GM12891 (cell line): ENCODE measurements at regions not wholly inside any gene's neighbourhood (a gene's known extent, or its start where the extent isn't known, plus 50 kb on each side); places are given as distances from the start of the nearest gene placed in this dataset.
"Not testable (repeated sequence)": the region's sequence is repeated elsewhere in the genome, so short reads cannot be mapped to it uniquely, and the experiment has no call there.

Experiments used
- DNase-seq: peaks from one replicate; pipeline ENCODE4 v3.0.0; 2011; ENCODE audit warnings: low spot score; ENCODE audit not compliant: insufficient read length
- FAIRE-seq: peaks from 2 replicates; lab custom pipeline; 2011; peaks lifted over from hg19 to GRCh38; lab: Jason Lieb, UNC
- PAX5 ChIP-seq: IDR thresholded peaks from 2 replicates; pipeline ENCODE4 v1.6.1; 2011; ENCODE audit warnings: low read length, moderate library complexity, mild to moderate bottlenecking; ENCODE audit not compliant: insufficient read depth, severe bottlenecking
- POLR2A ChIP-seq: IDR thresholded peaks from 2 replicates; pipeline ENCODE4 v1.6.1; 2011; ENCODE audit warnings: low read depth, low read length, control low read depth
- POLR2AphosphoS5 ChIP-seq: IDR thresholded peaks from 2 replicates; pipeline ENCODE4 v1.6.1; 2011; ENCODE audit warnings: low read depth, low read length, control low read depth
- POU2F2 ChIP-seq: IDR thresholded peaks from 2 replicates; pipeline ENCODE4 v1.6.1; 2011; ENCODE audit warnings: low read depth, mild to moderate bottlenecking, control low read depth, low read length, moderate library complexity
- SPI1 ChIP-seq: IDR thresholded peaks from 2 replicates; pipeline ENCODE4 v1.6.1; 2011; ENCODE audit warnings: low read depth, low read length, control low read depth
- TAF1 ChIP-seq: IDR thresholded peaks from 2 replicates; pipeline ENCODE4 v1.6.1; 2011; ENCODE audit warnings: low read depth, low read length, control low read depth

DNA sequence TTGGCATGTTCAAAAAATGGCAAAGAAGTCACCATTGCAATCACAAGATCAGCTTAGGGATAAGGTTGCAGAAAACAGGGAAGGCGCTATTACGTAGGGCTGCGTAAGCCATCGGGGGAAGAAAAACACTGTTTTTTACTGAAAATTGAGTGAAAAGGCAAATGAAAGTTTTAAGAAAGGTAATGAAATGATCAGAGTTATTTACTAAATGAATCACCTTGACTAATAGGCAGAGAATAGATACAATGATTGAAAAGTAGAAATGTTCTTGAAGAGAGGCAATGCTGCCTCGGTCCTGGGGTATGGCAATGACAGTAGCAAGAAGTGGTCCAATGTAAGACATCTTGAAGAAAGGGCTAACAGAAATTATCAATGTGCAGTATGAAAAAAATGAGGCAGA, 1227.8 kb upstream of the ZEB2 start:
- DNase-seq, result no peak
- no peak for FAIRE-seq
- TF ChIP-seq TAF1 (no peak), POU2F2 (no peak), SPI1 (no peak), POLR2AphosphoS5 (no peak), POLR2A (no peak), PAX5 (no peak)

DNA sequence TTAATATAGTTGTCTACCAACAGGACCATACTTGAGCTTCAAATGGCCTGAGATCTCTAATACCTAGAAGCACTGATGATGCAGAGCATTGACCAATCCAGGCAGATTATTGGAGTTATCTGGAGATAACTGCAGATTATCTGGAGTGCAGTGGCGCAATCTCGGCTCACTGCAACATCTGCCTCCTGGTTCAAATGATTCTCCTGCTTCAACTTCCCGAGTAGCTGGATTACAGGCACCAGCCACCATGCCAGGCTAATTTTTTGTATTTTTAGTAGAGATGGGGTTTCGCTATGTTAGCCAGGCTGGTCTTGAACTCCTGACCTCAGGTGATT, 1225.4 kb upstream of the ZEB2 start:
- peak; percentile 33 for FAIRE-seq
- DNase-seq, result not testable (repeated sequence)

DNA sequence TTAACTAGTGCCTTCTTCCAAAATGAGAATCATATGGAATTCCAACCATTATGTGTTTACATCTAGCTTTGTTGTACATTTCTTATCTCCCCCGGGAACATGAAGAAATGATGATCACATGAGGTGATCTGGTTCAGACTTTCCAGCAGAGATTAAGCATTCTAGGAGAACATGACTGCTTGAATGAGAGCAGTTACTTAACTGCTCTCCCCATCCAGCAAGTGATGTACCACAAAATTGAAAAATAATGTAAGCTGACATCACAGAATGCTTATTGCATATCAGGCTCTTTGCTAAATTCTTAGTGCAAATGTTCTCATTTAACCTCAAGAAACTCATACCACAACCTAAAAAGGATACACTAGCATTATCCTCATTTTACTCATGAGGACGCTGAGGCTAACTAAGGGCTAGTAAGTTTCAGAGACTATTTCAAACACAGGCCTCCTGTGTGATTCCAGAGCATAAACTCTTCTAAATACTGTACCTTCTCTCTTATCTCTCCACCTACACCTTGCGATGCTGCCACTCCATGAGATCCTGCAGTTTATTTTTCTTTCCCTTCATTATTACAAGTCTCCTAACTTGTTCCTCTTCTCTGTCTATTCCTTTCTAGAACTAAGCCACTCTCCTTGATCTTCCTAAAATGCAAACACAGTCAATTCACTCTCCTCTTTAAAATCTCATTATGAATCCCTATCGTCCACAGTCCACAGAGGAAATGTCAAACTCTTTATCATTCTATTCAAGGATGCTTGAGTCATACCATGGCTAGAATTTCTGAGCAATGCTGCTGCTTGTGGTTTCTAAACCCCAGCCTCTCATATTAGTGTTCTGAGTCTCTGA, 1224.8 kb upstream of the ZEB2 start:
- no peak for DNase-seq
- no peak for TF ChIP-seq TAF1
- no peak for TF ChIP-seq POU2F2
- no peak for TF ChIP-seq SPI1
- no peak for TF ChIP-seq POLR2AphosphoS5
- TF ChIP-seq PAX5, result no peak
- TF ChIP-seq POLR2A, result no peak
- peak; percentile 48 for FAIRE-seq

DNA sequence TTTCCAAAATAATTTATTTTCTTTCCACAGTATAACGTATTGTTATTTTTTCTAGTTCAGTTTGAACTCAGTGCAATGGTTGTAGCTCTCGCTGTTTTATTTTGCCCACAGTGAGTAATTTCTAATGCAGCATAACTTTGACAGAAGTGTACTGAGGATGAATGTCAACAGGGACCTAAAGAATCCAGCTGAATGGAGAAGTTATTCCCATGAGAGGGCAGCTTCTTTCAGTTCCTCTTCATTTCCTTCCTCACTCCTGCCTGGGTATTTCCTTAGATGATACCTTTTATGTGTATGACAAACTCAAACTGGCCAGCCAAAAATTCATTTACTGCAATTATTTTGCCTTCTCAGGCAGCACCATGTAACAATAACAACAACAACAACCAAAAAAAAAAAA, 1223.1 kb upstream of the ZEB2 start:
- DNase-seq (no peak), FAIRE-seq (peak; percentile 55)

DNA sequence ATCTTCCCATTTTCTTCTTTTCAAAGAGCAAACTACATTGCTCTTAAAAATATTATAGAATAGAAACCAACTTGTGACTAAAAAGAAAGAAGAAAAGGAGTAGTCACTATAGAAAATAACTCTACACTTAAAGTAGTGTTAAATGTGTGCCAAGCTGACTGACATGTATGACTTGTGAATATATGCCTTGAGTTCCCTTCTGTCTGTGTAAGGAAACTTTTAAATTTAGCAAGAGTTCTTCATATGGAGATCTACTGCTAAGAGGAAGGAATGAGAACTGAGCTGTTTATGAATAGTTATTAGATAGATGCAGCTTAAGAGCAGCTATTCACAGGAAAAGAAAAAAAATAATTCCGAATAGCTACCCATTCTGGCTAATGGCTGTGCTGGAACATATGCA, 1221.7 kb upstream of the ZEB2 start:
- DNase-seq (no peak), FAIRE-seq (no peak)
- TF ChIP-seq POLR2AphosphoS5, result no peak
- no peak for TF ChIP-seq SPI1
- TF ChIP-seq POU2F2, result no peak
- no peak for TF ChIP-seq PAX5
- TF ChIP-seq TAF1, result no peak
- no peak for TF ChIP-seq POLR2A

More for the DNA sequence above, 1223.1 kb upstream of the ZEB2 start:
- TF ChIP-seq PAX5 (no peak), TAF1 (no peak), POLR2A (no peak), SPI1 (peak; percentile 77), POLR2AphosphoS5 (no peak), POU2F2 (no peak)

DNA sequence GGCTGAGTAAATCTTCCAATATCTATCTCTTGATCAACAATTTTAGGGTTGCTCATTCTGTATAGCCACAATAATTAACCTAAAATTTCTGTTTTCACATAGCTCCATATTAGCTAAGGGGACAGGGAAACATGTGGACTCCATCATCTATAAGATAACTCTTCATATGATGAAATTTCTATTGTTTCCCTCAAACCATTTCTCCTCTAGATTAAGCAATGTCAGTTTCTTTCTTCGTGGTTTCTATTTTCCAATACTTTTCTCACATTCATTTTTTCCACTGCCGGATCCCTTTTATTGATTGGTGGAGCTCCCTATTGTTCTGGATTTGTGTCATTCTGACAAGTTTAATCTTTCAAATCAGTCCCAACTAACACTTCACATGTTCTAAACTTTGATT, 1221.3 kb upstream of the ZEB2 start:
- TF ChIP-seq TAF1 (no peak), SPI1 (no peak), POLR2A (no peak), POLR2AphosphoS5 (no peak), PAX5 (no peak), POU2F2 (no peak)
- no peak for FAIRE-seq
- DNase-seq, result no peak

DNA sequence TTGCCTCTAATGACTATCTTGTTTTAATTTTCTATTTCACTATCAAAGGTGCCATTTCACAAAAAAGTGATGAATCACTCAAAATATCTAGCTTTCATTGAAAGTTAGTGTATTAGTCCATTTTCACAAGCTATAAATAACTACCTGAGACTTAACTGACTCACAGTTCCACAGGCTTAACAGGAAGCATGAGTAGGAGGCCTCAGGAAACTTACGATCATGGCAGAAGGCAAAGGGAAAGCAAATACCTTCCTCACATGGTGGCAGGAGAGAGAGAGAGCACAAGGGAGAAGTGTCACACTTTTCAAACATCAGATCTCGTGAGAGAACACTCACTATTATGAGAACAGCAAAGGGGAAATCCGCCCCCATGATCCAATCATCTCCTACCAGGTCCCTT, 1220.4 kb upstream of the ZEB2 start:
- DNase-seq (no peak), FAIRE-seq (no peak)
- TF ChIP-seq PAX5, result no peak
- no peak for TF ChIP-seq TAF1
- no peak for TF ChIP-seq POU2F2
- no peak for TF ChIP-seq POLR2A
- TF ChIP-seq POLR2AphosphoS5, result no peak
- no peak for TF ChIP-seq SPI1

DNA sequence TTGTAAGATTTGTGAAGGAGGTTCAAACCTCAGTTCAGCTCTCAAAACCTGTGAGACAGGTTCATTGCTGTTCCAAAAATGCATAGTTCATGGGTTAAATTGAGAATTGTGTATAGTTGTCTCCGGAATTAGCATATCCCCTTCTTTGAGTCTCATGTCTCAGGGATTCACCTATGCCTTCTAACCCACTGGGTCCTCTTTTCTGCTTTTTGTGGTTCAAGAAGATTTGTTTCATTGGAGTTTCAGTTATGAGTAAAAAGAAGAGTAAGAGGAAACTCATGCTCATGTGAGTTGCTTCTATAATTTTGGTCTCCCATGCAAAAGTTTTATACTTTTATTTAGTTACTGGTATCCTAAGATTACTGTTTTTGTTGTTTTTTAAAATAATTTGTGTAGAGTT, 1219.8 kb upstream of the ZEB2 start:
- no peak for TF ChIP-seq POLR2AphosphoS5
- no peak for TF ChIP-seq SPI1
- DNase-seq (no peak), FAIRE-seq (peak; percentile 76)

DNA sequence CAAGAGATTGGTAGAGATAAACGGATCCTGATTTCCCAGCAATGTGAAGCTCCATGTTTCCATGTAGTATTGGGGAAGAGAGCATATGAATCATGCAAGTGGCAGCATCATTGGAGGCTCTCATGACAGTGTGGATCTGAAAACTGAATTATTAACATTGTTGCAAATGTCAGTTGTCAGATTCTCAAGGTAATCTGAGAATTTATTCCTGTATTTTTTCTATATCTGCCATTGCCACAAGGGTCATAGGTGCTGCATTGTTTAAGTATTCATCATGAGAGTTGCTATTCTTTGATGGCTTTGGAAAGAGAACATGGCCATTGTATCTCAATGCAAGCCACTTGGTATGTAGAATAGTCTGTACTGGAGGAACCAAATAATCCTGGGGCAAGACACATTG, 1217.0 kb upstream of the ZEB2 start:
- FAIRE-seq (no peak), DNase-seq (no peak)
- TF ChIP-seq TAF1 (no peak), POLR2AphosphoS5 (no peak), POLR2A (no peak), SPI1 (no peak), POU2F2 (no peak), PAX5 (no peak)

DNA sequence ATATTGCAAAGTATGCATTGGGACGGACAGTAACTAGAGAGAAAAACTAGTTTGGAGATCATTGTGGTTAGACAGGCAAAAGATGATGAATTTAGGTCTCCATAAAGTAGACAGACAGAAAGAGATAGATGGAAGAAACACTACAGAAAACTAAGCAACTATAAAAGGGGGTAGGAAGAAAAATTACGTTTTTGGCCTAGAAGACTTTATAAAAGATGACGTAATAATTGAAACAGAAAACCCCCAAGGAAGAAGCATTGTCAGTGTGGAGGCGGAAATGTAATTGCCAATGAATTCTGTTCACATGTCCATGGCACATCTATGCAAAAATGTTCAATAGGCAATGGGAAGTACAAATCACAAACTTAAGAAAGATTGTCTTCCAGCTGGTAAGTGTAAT, 1211.5 kb upstream of the ZEB2 start:
- DNase-seq (no peak), FAIRE-seq (no peak)
- no peak for TF ChIP-seq SPI1
- no peak for TF ChIP-seq POLR2A
- no peak for TF ChIP-seq TAF1
- no peak for TF ChIP-seq PAX5
- TF ChIP-seq POLR2AphosphoS5, result no peak
- no peak for TF ChIP-seq POU2F2
